Skin epidermis (tissue), 12 donors: ENCODE measurements at regions not wholly inside any gene's neighbourhood (a gene's known extent, or its start where the extent isn't known, plus 50 kb on each side); places are given as distances from the start of the nearest gene placed in this dataset.
A peak's percentile ranks its signal among the peaks of the same experiment; 100 is the strongest.
"Not testable (repeated sequence)": the region's sequence is repeated elsewhere in the genome, so short reads cannot be mapped to it uniquely, and the experiment has no call there.

ENCODE experiments used
- H3K27ac ChIP-seq, 21 experiments: fragments of 200-600 bp; sonication (generic) in 11 of 21; one replicate each; pipeline ENCODE4 v1.5.0; 2020; ENCODE audit warnings: mild to moderate bottlenecking in 3 of 21, inconsistent platforms in 2 of 21, moderate library complexity in 2 of 21
- H3K4me3 ChIP-seq, 7 experiments: fragments of 200-600 bp; sonication (generic) in 2 of 7; one replicate each; pipeline ENCODE4 v1.5.0; 2020; ENCODE audit warnings: inconsistent platforms in 2 of 7, mild to moderate bottlenecking in 2 of 7, moderate library complexity in 1 of 7

GRCh38 chr1:5620997-5621396 lies 371.2 kb downstream of the NPHP4 start:
- H3K4me3 ChIP-seq = no peak overlapping the region
- H3K27ac ChIP-seq = no peak overlapping the region

GRCh38 chr1:5620418-5620817 lies 371.8 kb downstream of the NPHP4 start:
- H3K27ac ChIP-seq = no peak overlapping the region

GRCh38 chr1:5619469-5619868 lies 372.8 kb downstream of the NPHP4 start:
- no peak overlapping the region for H3K27ac ChIP-seq
- H3K4me3 ChIP-seq = no peak overlapping the region

More at GRCh38 chr1:5620418-5620817, 371.8 kb downstream of the NPHP4 start:
- no peak overlapping the region for H3K4me3 ChIP-seq

- H3K4me3 ChIP-seq = no peak overlapping the region
- no peak overlapping the region for H3K27ac ChIP-seq
Measured at GRCh38 chr1:5617546-5617945, 374.7 kb downstream of the NPHP4 start.

- Histone ChIP-seq H3K27ac (no peak overlapping the region), H3K4me3 (no peak overlapping the region)
Measured at GRCh38 chr1:5617179-5617520, 375.1 kb downstream of the NPHP4 start.

GRCh38 chr1:5616366-5617178 lies 375.7 kb downstream of the NPHP4 start:
- no peak overlapping the region for H3K27ac ChIP-seq

GRCh38 chr1:5615076-5615475 lies 377.1 kb downstream of the NPHP4 start:
- Histone ChIP-seq H3K4me3 (no peak overlapping the region), H3K27ac (no peak overlapping the region)

More at GRCh38 chr1:5616366-5617178, 375.7 kb downstream of the NPHP4 start:
- H3K4me3 ChIP-seq = no peak overlapping the region

- Histone ChIP-seq H3K4me3 (no peak overlapping the region), H3K27ac (no peak overlapping the region)
Measured at GRCh38 chr1:5613900-5614299, 378.3 kb downstream of the NPHP4 start.

- no peak overlapping the region for H3K4me3 ChIP-seq
- H3K27ac ChIP-seq = peak overlapping the region in 2 of 21 experiments; percentile 34 to 59
Measured at GRCh38 chr1:5611851-5612250, 380.4 kb downstream of the NPHP4 start.

- H3K4me3 ChIP-seq = no peak overlapping the region
- H3K27ac ChIP-seq = peak overlapping the region in 1 of 21 experiments; percentile 59
Measured at GRCh38 chr1:5611431-5611830, 380.8 kb downstream of the NPHP4 start.

- Histone ChIP-seq H3K4me3 (no peak overlapping the region), H3K27ac (no peak overlapping the region)
Measured at GRCh38 chr1:5610432-5610831, 381.8 kb downstream of the NPHP4 start.

- Histone ChIP-seq H3K27ac (no peak overlapping the region), H3K4me3 (no peak overlapping the region)
Measured at GRCh38 chr1:5603353-5604104, 388.7 kb downstream of the NPHP4 start.

GRCh38 chr1:5602718-5603117 lies 389.5 kb downstream of the NPHP4 start:
- not testable (repeated sequence) for H3K4me3 ChIP-seq, H3K27ac ChIP-seq

GRCh38 chr1:5601516-5601915 lies 390.7 kb downstream of the NPHP4 start:
- no peak overlapping the region for H3K4me3 ChIP-seq
- H3K27ac ChIP-seq = no peak overlapping the region

GRCh38 chr1:5599541-5599940 lies 392.7 kb downstream of the NPHP4 start:
- H3K27ac ChIP-seq = no peak overlapping the region
- H3K4me3 ChIP-seq = no peak overlapping the region

GRCh38 chr1:5598824-5599395 lies 393.3 kb downstream of the NPHP4 start:
- no peak overlapping the region for H3K4me3 ChIP-seq
- H3K27ac ChIP-seq = no peak overlapping the region

- H3K4me3 ChIP-seq = no peak overlapping the region
- H3K27ac ChIP-seq = peak overlapping the region in 2 of 21 experiments; percentile 35 to 42
Measured at GRCh38 chr1:5597991-5598823, 394.0 kb downstream of the NPHP4 start.

- Histone ChIP-seq H3K4me3 (no peak overlapping the region), H3K27ac (peak overlapping the region in 6 of 21 experiments; percentile 21 to 57 (median 38))
Measured at GRCh38 chr1:5597171-5597850, 394.9 kb downstream of the NPHP4 start.

- Histone ChIP-seq H3K27ac (peak overlapping the region in 4 of 21 experiments; percentile 21 to 57 (median 38)), H3K4me3 (no peak overlapping the region)
Measured at GRCh38 chr1:5596651-5597050, 395.6 kb downstream of the NPHP4 start.
